ENCODE measurements at regions not wholly inside any gene's neighbourhood (a gene's known extent, or its start where the extent isn't known, plus 50 kb on each side); places are given as distances from the start of the nearest gene placed in this dataset.

- Histone ChIP-seq H3K4me3 (ENCODE audit: low read depth in 1 of 2, low read length in 1 of 2) (no peak overlapping the region), H3K9me3 (no peaks in the 10 kb centered on the region), H3K4me1 (ENCODE audit: control insufficient read depth in 1 of 2, insufficient read depth in 1 of 2, low read depth in 1 of 2, low read length in 1 of 2) (no peaks in the 10 kb centered on the region), H3K27ac (no peak overlapping the region), H3K27me3 (no peaks in the 10 kb centered on the region), H3K36me3 (no peaks in the 10 kb centered on the region)
- no peak for TF ChIP-seq CTCF (IDR thresholded peaks at IDR 0.05)
Measured at GRCh38 chr5:131019601-131020315, 145.3 kb downstream of the HINT1 start.

- Histone ChIP-seq H3K4me3 (ENCODE audit: low read depth in 1 of 2, low read length in 1 of 2) (no peak overlapping the region), H3K27me3 (no peaks in the 10 kb centered on the region), H3K9me3 (no peaks in the 10 kb centered on the region), H3K36me3 (no peaks in the 10 kb centered on the region), H3K4me1 (ENCODE audit: control insufficient read depth in 1 of 2, insufficient read depth in 1 of 2, low read depth in 1 of 2, low read length in 1 of 2) (no peaks in the 10 kb centered on the region), H3K27ac (no peak overlapping the region)
- no peak for TF ChIP-seq CTCF (IDR thresholded peaks at IDR 0.05)
Measured at GRCh38 chr5:131019111-131019510, 145.9 kb downstream of the HINT1 start.

DNA sequence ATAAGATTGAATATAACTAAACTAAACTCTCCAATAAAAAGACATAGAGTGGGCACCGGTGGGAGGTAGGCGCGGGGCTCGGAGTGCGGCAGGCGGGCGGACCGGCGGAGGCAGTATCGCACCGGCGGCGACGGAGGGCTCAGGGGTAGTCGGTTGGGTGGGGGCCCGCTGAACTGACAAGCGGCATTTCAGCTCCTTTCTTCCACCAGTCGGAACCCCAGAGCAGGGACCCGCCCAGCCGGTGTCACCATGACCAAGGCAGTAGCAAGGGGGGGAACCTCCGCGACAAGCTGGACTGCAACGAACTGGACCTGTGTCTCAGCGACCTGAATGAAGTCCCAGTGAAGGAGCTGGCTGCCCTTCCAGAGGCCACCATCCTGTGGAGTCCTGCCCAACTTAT, 156.7 kb downstream of the HINT1 start:
- no peak overlapping the region for H3K27ac ChIP-seq
- no peaks in the 10 kb centered on the region for H3K9me3 ChIP-seq
- no peaks in the 10 kb centered on the region for H3K4me1 ChIP-seq (ENCODE audit: control insufficient read depth in 1 of 2, insufficient read depth in 1 of 2, low read depth in 1 of 2, low read length in 1 of 2)
- no peak for TF ChIP-seq CTCF (IDR thresholded peaks at IDR 0.05)
- no peak overlapping the region for H3K4me3 ChIP-seq (ENCODE audit: low read depth in 1 of 2, low read length in 1 of 2)
- H3K27me3 ChIP-seq, result no peaks in the 10 kb centered on the region
- H3K36me3 ChIP-seq, result no peaks in the 10 kb centered on the region

DNA sequence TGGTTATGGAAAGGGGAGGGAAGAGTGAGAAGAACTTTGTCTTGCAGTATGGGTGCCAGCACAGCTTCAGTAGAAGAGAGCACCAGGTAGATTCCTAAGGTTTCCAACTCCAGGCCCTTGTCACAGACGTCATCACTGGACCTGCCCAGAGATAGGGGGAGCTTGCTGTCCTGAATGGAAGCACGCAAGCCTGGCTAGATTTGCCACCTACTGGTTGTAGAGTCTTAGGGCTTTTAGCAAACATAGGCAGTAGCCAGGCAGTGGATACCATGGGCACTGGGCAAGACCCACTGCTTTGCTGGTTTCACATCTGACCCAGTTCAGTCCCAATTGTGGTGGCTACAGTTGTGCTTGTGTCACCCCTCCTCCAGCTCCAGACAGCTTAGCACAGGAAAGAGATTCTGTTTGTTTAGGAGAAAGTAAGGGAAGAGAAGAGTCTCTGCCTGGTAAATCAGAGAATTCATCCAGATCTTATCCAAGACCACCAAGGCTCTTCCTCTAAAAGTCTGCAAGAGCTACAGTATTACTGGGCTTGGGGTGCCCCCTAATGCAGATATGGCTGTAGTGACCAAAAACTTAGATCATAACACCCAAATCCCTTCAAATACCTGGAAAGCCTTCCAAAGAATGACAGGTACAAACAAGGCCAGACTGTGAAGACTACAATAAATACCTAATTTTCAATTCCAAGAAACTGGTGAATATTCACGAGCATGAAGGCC, 158.9 kb downstream of the HINT1 start:
- H3K27me3 ChIP-seq, result no peaks in the 10 kb centered on the region
- no peaks in the 10 kb centered on the region for H3K4me1 ChIP-seq (ENCODE audit: control insufficient read depth in 1 of 2, insufficient read depth in 1 of 2, low read depth in 1 of 2, low read length in 1 of 2)
- no peak overlapping the region for H3K4me3 ChIP-seq (ENCODE audit: low read depth in 1 of 2, low read length in 1 of 2)
- no peaks in the 10 kb centered on the region for H3K36me3 ChIP-seq
- no peaks in the 10 kb centered on the region for H3K9me3 ChIP-seq
- no peak for TF ChIP-seq CTCF (IDR thresholded peaks at IDR 0.05)
- H3K27ac ChIP-seq, result no peak overlapping the region

GRCh38 chr5:131001507-131001906, 163.5 kb downstream of the HINT1 start:
- TF ChIP-seq CTCF (IDR thresholded peaks at IDR 0.05), result no peak

More at GRCh38 chr5:131001507-131001906, 163.5 kb downstream of the HINT1 start:
- Histone ChIP-seq H3K4me1 (ENCODE audit: control insufficient read depth in 1 of 2, insufficient read depth in 1 of 2, low read depth in 1 of 2, low read length in 1 of 2) (no peaks in the 10 kb centered on the region), H3K4me3 (ENCODE audit: low read depth in 1 of 2, low read length in 1 of 2) (no peak overlapping the region), H3K27me3 (no peaks in the 10 kb centered on the region), H3K27ac (no peak overlapping the region), H3K9me3 (no peaks in the 10 kb centered on the region), H3K36me3 (no peaks in the 10 kb centered on the region)

All from neutrophil (primary cell).